Uterus (tissue), 2 donors: ENCODE measurements at regions not wholly inside any gene's neighbourhood (a gene's known extent, or its start where the extent isn't known, plus 50 kb on each side); places are given as distances from the start of the nearest gene placed in this dataset.

Source experiments
- CTCF ChIP-seq, 4 experiments: fragments of 200-600 bp in 2 of 4; fragments of 450-650 bp in 2 of 4; sonication (generic) in 2 of 4; IDR thresholded peaks; one replicate each; pipeline ENCODE4 v1.5.1; 2016 to 2019; ENCODE audit warnings: antibody characterized with exemption in 4 of 4, mild to moderate bottlenecking in 2 of 4, moderate library complexity in 1 of 4
- POLR2A ChIP-seq, 2 donors: fragments of 450-650 bp; IDR thresholded peaks; one replicate each; pipeline ENCODE4 v1.6.1; 2016; ENCODE audit warnings: antibody characterized with exemption in 2 of 2, mild to moderate bottlenecking in 1 of 2, moderate library complexity in 1 of 2

- no peak for TF ChIP-seq CTCF (IDR thresholded peaks at IDR 0.05)
- TF ChIP-seq POLR2A (IDR thresholded peaks at IDR 0.05) = no peak
Measured at GRCh38 chr6:4256969-4257368, 121.6 kb upstream of the ECI2 start.
